Hepatocyte (in vitro differentiated cells): ENCODE measurements at regions not wholly inside any gene's neighbourhood (a gene's known extent, or its start where the extent isn't known, plus 50 kb on each side); places are given as distances from the start of the nearest gene placed in this dataset.

Experiments used
- EZH2 ChIP-seq: fragments of 200-600 bp; sonication (generic); IDR thresholded peaks from 2 replicates; pipeline ENCODE4 v1.6.1; 2016; ENCODE audit warnings: antibody characterized with exemption, mild to moderate bottlenecking, borderline replicate concordance
- EZH2phosphoT487 ChIP-seq: fragments of 200-600 bp; sonication (generic); IDR thresholded peaks from one replicate; pipeline ENCODE4 v1.6.1; 2018; ENCODE audit warnings: antibody characterized with exemption, mild to moderate bottlenecking, low read depth, moderate library complexity; ENCODE audit not compliant: unreplicated experiment, severe bottlenecking
- TF ChIP-seq, protein P1 (sequence below): fragments of 200-600 bp; sonication (generic); IDR thresholded peaks from 2 replicates; pipeline ENCODE4 v1.5.1; 2016; ENCODE audit warnings: antibody characterized with exemption, mild to moderate bottlenecking; ENCODE audit not compliant: poor library complexity

DNA sequence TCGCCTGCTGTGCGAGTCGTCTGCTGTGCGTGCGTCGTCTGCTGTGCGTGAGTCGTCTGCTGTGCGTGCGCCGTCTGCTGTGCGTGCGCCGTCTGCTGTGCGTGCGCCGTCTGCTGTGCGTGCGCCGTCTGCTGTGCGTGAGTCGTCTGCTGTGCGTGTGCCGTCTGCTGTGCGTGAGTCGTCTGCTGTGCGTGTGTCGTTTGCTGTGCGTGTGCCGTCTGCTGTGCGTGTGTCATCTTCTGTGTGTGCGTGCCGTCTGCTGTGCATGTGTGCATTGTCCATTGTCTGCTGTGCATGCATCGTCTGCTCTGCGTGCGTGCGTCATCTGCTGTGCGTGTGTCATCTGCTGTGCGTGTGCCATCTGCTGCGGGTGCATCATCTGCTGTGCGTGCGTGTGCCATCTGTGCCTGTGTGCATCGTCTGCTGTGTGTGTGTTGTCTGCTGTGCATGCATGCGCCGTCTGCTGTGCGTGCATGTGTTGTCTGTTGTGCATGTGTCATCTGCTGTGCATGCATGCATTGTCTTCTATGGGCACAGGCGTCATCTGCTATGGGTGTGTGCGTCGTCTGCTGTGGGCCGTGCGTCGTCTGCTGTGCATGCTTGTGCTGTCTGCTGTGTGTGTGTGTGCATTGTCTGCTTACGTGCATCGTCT, 68.6 kb upstream of the IRX4 start:
- no peak for TF ChIP-seq EZH2
- TF ChIP-seq, protein P1, sequence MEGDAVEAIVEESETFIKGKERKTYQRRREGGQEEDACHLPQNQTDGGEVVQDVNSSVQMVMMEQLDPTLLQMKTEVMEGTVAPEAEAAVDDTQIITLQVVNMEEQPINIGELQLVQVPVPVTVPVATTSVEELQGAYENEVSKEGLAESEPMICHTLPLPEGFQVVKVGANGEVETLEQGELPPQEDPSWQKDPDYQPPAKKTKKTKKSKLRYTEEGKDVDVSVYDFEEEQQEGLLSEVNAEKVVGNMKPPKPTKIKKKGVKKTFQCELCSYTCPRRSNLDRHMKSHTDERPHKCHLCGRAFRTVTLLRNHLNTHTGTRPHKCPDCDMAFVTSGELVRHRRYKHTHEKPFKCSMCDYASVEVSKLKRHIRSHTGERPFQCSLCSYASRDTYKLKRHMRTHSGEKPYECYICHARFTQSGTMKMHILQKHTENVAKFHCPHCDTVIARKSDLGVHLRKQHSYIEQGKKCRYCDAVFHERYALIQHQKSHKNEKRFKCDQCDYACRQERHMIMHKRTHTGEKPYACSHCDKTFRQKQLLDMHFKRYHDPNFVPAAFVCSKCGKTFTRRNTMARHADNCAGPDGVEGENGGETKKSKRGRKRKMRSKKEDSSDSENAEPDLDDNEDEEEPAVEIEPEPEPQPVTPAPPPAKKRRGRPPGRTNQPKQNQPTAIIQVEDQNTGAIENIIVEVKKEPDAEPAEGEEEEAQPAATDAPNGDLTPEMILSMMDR: no peak
- TF ChIP-seq EZH2phosphoT487: no peak
